ENCODE measurements at regions not wholly inside any gene's neighbourhood (a gene's known extent, or its start where the extent isn't known, plus 50 kb on each side); places are given as distances from the start of the nearest gene placed in this dataset.

DNA sequence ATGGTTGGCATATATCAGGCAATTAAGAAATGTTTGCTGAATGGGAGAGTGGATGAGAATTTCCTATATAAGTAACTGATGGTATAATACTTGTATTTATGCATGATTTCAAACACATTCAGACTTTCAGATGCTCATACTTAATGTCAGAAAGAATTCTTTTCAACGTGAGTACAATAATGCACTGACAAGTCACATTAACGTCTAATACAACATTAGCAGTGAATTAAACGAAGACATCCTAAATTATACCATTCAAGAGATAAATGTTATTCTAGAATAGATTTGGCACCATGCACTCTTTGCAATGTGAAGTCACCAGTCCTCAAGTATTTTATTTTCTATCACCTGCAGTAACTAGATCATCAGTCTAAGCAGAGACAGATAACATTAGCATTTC is 712.9 kb downstream of the TLE1 start:
- TF ChIP-seq CTCF (IDR thresholded peaks at IDR 0.05; ENCODE audit: low read depth, low read length, poor library complexity, severe bottlenecking) (no peak), EZH2phosphoT487 (IDR thresholded peaks at IDR 0.05; ENCODE audit: borderline replicate concordance, low read length) (no peak)
